H1 (cell line): ENCODE measurements at regions not wholly inside any gene's neighbourhood (a gene's known extent, or its start where the extent isn't known, plus 50 kb on each side); places are given as distances from the start of the nearest gene placed in this dataset.

ENCODE experiments used
- CTCF ChIA-PET: fragments of 300-600 bp; sonication (Branson Sonifier 250); formaldehyde crosslinking; loops from one replicate; lab custom pipeline; 2021; ENCODE audit not compliant: partially characterized antibody; lab: Charles Lee
- POLR2A ChIA-PET: fragments of 300-600 bp; sonication (Branson Sonifier 250); formaldehyde crosslinking; loops from one replicate; lab custom pipeline; 2021; ENCODE audit warnings: inconsistent platforms; ENCODE audit not compliant: partially characterized antibody; lab: Charles Lee
- DNase-seq, 2 experiments: peaks; one replicate each; pipeline versions ENCODE4 v3.0.0 to v3.0.0-alpha.2; 2010 to 2022; ENCODE audit warnings: low spot score in 2 of 2, low read depth in 1 of 2, mixed read lengths in 1 of 2
- FAIRE-seq: peaks from 2 replicates; lab custom pipeline; 2011; peaks lifted over from hg19 to GRCh38; lab: Jason Lieb, UNC
- H2AFZ ChIP-seq: 2 replicates; pipeline ENCODE4 v1.8.1; 2012; ENCODE audit warnings: low read length, inconsistent platforms
- H2AK5ac ChIP-seq: 2 replicates; pipeline ENCODE4 v1.6.1; 2013; ENCODE audit warnings: low read depth, low read length
- H2BK120ac ChIP-seq: replicated peaks from 2 replicates; pipeline ENCODE3; 2013; ENCODE audit warnings: low read depth, low read length, inconsistent platforms
- H2BK12ac ChIP-seq: 2 replicates; pipeline ENCODE4 v1.6.1; 2013; ENCODE audit warnings: low read depth, low read length
- H2BK15ac ChIP-seq: 2 replicates; pipeline ENCODE4 v1.6.1; 2013; ENCODE audit warnings: low read length
- H2BK20ac ChIP-seq: 2 replicates; pipeline ENCODE4 v1.6.1; 2013; ENCODE audit warnings: low read length
- H2BK5ac ChIP-seq: 2 replicates; pipeline ENCODE4 v1.6.1; 2013; ENCODE audit warnings: low read depth, low read length
- H3K14ac ChIP-seq: 2 replicates; pipeline ENCODE4 v1.6.1; 2013; ENCODE audit warnings: inconsistent platforms; ENCODE audit not compliant: insufficient read length
- H3K18ac ChIP-seq: 2 replicates; pipeline ENCODE4 v1.6.1; 2013; ENCODE audit warnings: low read length; ENCODE audit errors: extremely low read depth
- H3K23ac ChIP-seq: 2 replicates; pipeline ENCODE4 v1.6.1; 2013; ENCODE audit warnings: inconsistent platforms; ENCODE audit not compliant: insufficient read length
- H3K23me2 ChIP-seq: 2 replicates; pipeline ENCODE4 v1.6.1; 2013; ENCODE audit warnings: low read depth, low read length
- H3K27ac ChIP-seq: 2 replicates; pipeline ENCODE4 v1.6.1; 2011; ENCODE audit warnings: low read depth, low read length, inconsistent platforms
- H3K27me3 ChIP-seq, 4 experiments: replicated peaks in 1 of 4; 1 replicate in 1 of 4; 2 replicates in 3 of 4; pipeline versions ENCODE4 v1.6.1 to v1.8.1; 2011 to 2013; ENCODE audit warnings: low read length in 3 of 4, mild to moderate bottlenecking in 3 of 4, inconsistent platforms in 2 of 4, mixed read lengths in 2 of 4, moderate library complexity in 1 of 4; ENCODE audit not compliant: control insufficient read depth in 3 of 4, insufficient read depth in 3 of 4; ENCODE audit errors: extremely low read depth in 1 of 4
- H3K36me3 ChIP-seq, 4 experiments: 2 replicates each; pipeline versions ENCODE4 v1.6.1 to v1.8.1; 2011 to 2013; ENCODE audit warnings: mild to moderate bottlenecking in 4 of 4, low read length in 3 of 4, moderate library complexity in 2 of 4, control low read depth in 1 of 4, inconsistent platforms in 1 of 4; ENCODE audit not compliant: insufficient read depth in 4 of 4, control insufficient read depth in 2 of 4
- H3K4ac ChIP-seq: replicated peaks from 2 replicates; pipeline ENCODE3; 2013; ENCODE audit warnings: low read length, low read depth, mixed read lengths, inconsistent platforms; ENCODE audit not compliant: insufficient read length
- H3K4me1 ChIP-seq, 4 experiments: replicated peaks in 1 of 4; 1 replicate in 1 of 4; 2 replicates in 3 of 4; pipeline versions ENCODE4 v1.6.1 to v1.8.1; 2011 to 2013; ENCODE audit warnings: low read length in 3 of 4, inconsistent platforms in 2 of 4, mixed read lengths in 1 of 4; ENCODE audit not compliant: insufficient read depth in 4 of 4, control insufficient read depth in 3 of 4
- H3K4me2 ChIP-seq, 2 experiments: 2 replicates each; pipeline versions ENCODE4 v1.6.1 to v1.8.1; 2011 to 2013; ENCODE audit warnings: low read depth in 2 of 2, low read length in 2 of 2, control low read depth in 1 of 2, inconsistent platforms in 1 of 2, mild to moderate bottlenecking in 1 of 2; ENCODE audit not compliant: insufficient read depth in 1 of 2
- H3K4me3 ChIP-seq, 4 experiments: fragments of 200-600, 300-600 bp in 1 of 4; sonication (generic), shearing (Covaris generic), sonication (Bioruptor Twin) in 1 of 4; 2 replicates each; pipeline versions ENCODE4 v1.5.1 to v1.8.1; 2011 to 2016; ENCODE audit warnings: low read length in 4 of 4, low read depth in 3 of 4, control low read depth in 2 of 4, inconsistent platforms in 2 of 4, mild to moderate bottlenecking in 2 of 4, mixed read lengths in 1 of 4, moderate library complexity in 1 of 4; ENCODE audit not compliant: insufficient read depth in 2 of 4; ENCODE audit errors: extremely low read depth in 1 of 4
- H3K56ac ChIP-seq: replicated peaks from 2 replicates; pipeline ENCODE3; 2013; ENCODE audit warnings: low read depth, mild to moderate bottlenecking, mixed read lengths, low read length, inconsistent platforms; ENCODE audit not compliant: insufficient read length
- H3K79me1 ChIP-seq: 2 replicates; pipeline ENCODE4 v1.6.1; 2013; ENCODE audit warnings: low read depth, low read length, control low read depth
- H3K79me2 ChIP-seq, 2 experiments: 2 replicates each; pipeline versions ENCODE4 v1.6.1 to v1.8.1; 2012 to 2013; ENCODE audit warnings: low read length in 2 of 2, mild to moderate bottlenecking in 2 of 2, inconsistent platforms in 1 of 2; ENCODE audit not compliant: insufficient read depth in 2 of 2, control insufficient read depth in 1 of 2
- H3K9ac ChIP-seq, 4 experiments: replicated peaks in 1 of 4; 1 replicate in 1 of 4; 2 replicates in 3 of 4; pipeline versions ENCODE4 v1.6.1 to v1.8.1; 2011 to 2013; ENCODE audit warnings: low read depth in 3 of 4, low read length in 3 of 4, control low read depth in 2 of 4, mild to moderate bottlenecking in 2 of 4, moderate library complexity in 2 of 4, inconsistent platforms in 1 of 4; ENCODE audit errors: extremely low read depth in 1 of 4
- H3K9me3 ChIP-seq, 2 experiments: 2 replicates each; pipeline versions ENCODE4 v1.6.1 to v1.8.1; 2012 to 2013; ENCODE audit warnings: mild to moderate bottlenecking in 2 of 2, moderate library complexity in 2 of 2, control low read depth in 1 of 2, inconsistent platforms in 1 of 2, low read depth in 1 of 2, low read length in 1 of 2, mixed read lengths in 1 of 2; ENCODE audit not compliant: insufficient read depth in 2 of 2
- H4K20me1 ChIP-seq, 2 experiments: replicated peaks in 1 of 2; 2 replicates each; pipeline versions ENCODE3 to v1.8.1; 2011 to 2013; ENCODE audit warnings: inconsistent platforms in 2 of 2, low read length in 2 of 2, mild to moderate bottlenecking in 1 of 2; ENCODE audit not compliant: insufficient read depth in 2 of 2, control insufficient read depth in 1 of 2
- H4K5ac ChIP-seq: 2 replicates; pipeline ENCODE4 v1.6.1; 2013; ENCODE audit warnings: low read length, low read depth, mixed read lengths, inconsistent platforms; ENCODE audit not compliant: insufficient read length
- H4K8ac ChIP-seq: 2 replicates; pipeline ENCODE4 v1.8.0; 2013; ENCODE audit warnings: mild to moderate bottlenecking, moderate library complexity, low read length, inconsistent platforms; ENCODE audit not compliant: insufficient read depth; ENCODE audit errors: extremely low read depth
- H4K91ac ChIP-seq: replicated peaks from 2 replicates; pipeline ENCODE3; 2013; ENCODE audit warnings: low read length, mixed read lengths, inconsistent platforms; ENCODE audit not compliant: insufficient read length
- BRCA1 ChIP-seq: IDR thresholded peaks from 2 replicates; pipeline ENCODE4 v1.6.1; 2012; ENCODE audit warnings: low read depth, low read length, improper control_type of control experiment
- EGR1 ChIP-seq: IDR thresholded peaks from 2 replicates; pipeline ENCODE4 v1.6.1; 2011; ENCODE audit warnings: low read depth, low read length, borderline replicate concordance
- EP300 ChIP-seq, 2 experiments: IDR thresholded peaks; 1 replicate in 1 of 2; 2 replicates in 1 of 2; pipeline ENCODE4 v1.6.1; 2011 to 2012; ENCODE audit warnings: low read depth in 2 of 2, low read length in 2 of 2, mild to moderate bottlenecking in 2 of 2, borderline replicate concordance in 1 of 2, inconsistent platforms in 1 of 2, moderate library complexity in 1 of 2
- GTF2F1 ChIP-seq: IDR thresholded peaks from 2 replicates; pipeline ENCODE4 v1.6.1; 2012; ENCODE audit warnings: low read depth, low read length, improper control_type of control experiment, borderline replicate concordance
- JUN ChIP-seq: IDR thresholded peaks from 2 replicates; pipeline ENCODE4 v1.6.1; 2011; ENCODE audit warnings: low read depth, mild to moderate bottlenecking, improper control_type of control experiment, low read length

DNA sequence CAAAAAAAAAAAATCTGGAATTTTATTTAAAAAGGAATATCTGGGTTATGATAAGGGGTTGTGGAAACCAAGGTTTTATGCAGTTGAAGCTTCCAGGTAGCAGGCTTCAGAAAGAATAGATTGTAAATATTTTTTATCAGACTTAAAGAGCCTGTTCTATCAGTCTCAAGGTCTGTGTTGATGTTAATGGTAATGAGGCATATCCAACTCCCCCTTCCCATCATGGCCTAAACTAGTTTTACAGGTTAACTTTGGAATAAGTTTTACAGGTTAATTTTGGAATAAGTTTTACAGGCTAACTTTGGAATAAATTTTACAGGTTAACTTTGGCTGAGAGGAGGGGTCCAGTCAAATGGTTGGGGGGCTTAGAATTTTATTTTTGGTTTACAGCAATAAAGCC lies 92.4 kb downstream of the CD24 start:
- Histone ChIP-seq H3K4me2 (no peak overlapping the region), H2BK5ac (no peak overlapping the region), H3K9ac (no peak overlapping the region), H2AK5ac (no peak overlapping the region), H4K5ac (no peak overlapping the region), H3K79me1 (no peaks in the 10 kb centered on the region), H2BK15ac (no peak overlapping the region), H3K9me3 (peaks cover 6 to 10% of the 10 kb centered on the region in 2 experiments; a peak in 3 of 4 replicates), H3K79me2 (no peaks in the 10 kb centered on the region), H3K36me3 (peaks cover 0 to 2% (median 0%) of the 10 kb centered on the region in 4 experiments; a peak in 1 of 8 replicates), H3K23ac (no peak overlapping the region), H3K27me3 (no peaks in the 10 kb centered on the region; a peak in 1 of 7 replicates), H4K91ac (no peak overlapping the region), H3K4ac (no peak overlapping the region), H3K23me2 (no peaks in the 10 kb centered on the region), H3K27ac (no peak overlapping the region), H3K56ac (no peak overlapping the region), H4K8ac (no peak overlapping the region), H4K20me1 (no peaks in the 10 kb centered on the region), H2BK12ac (no peak overlapping the region), H3K4me3 (no peak overlapping the region), H2BK120ac (no peak overlapping the region), H3K14ac (no peak overlapping the region), H2AFZ (no peak overlapping the region), H3K4me1 (peaks cover 2 to 16% (median 9%) of the 10 kb centered on the region in 4 experiments; a peak in 4 of 7 replicates), H3K18ac (no peak overlapping the region), H2BK20ac (no peak overlapping the region)
- DNase-seq, result no peak
- no peak for FAIRE-seq
- CTCF ChIA-PET, result interaction anchor here (1.0 kb wide), 1 partner anchor 22 kb away, joined by 3 read pairs; no protein-coding TSS in a partner anchor
- POLR2A ChIA-PET, result interaction anchor here (1.7 kb wide), 1 partner anchor 12 kb away, joined by 4 read pairs; no protein-coding TSS in a partner anchor
- no peak for TF ChIP-seq JUN
- no peak for TF ChIP-seq GTF2F1
- no peak for TF ChIP-seq EP300 (IDR thresholded peaks at IDR 0.05; ENCODE audit: borderline replicate concordance in 1 of 2, low read depth in 2 of 2, low read length in 2 of 2)
- TF ChIP-seq BRCA1, result no peak
- no peak for TF ChIP-seq EGR1
